ENCODE measurements at regions not wholly inside any gene's neighbourhood (a gene's known extent, or its start where the extent isn't known, plus 50 kb on each side); places are given as distances from the start of the nearest gene placed in this dataset.

- no peak for DNase-seq
- Histone ChIP-seq H3K27ac (no peak overlapping the region), H3K4me3 (no peak overlapping the region), H3K27me3 (no peaks in the 10 kb centered on the region), H3K36me3 (no peaks in the 10 kb centered on the region), H3K4me1 (no peaks in the 10 kb centered on the region), H3K9me3 (no peaks in the 10 kb centered on the region)
- 69 to 100% methylated on average over 1 to 5 of the region's 5 CpGs for WGBS, 2 donors (ENCODE audit: low coverage in 1 of 2)
- intact Hi-C loops (cut with DNase I; ENCODE audit: low total_unique reads) (no loop called here), in situ Hi-C loops (cut with MboI; ENCODE audit: low pct_ligation_motif_present in 1 of 4, low pct_unique_long_range_greater_than_20kb in 1 of 4, low sequenced_read_pairs in 3 of 4) (no loop called here)
- TF ChIP-seq POLR2A (IDR thresholded peaks at IDR 0.05) (no peak), POLR2AphosphoS5 (IDR thresholded peaks at IDR 0.05) (no peak), EP300 (IDR thresholded peaks at IDR 0.05; ENCODE audit: low read depth) (no peak)
- TF ChIP-seq, protein P1, sequence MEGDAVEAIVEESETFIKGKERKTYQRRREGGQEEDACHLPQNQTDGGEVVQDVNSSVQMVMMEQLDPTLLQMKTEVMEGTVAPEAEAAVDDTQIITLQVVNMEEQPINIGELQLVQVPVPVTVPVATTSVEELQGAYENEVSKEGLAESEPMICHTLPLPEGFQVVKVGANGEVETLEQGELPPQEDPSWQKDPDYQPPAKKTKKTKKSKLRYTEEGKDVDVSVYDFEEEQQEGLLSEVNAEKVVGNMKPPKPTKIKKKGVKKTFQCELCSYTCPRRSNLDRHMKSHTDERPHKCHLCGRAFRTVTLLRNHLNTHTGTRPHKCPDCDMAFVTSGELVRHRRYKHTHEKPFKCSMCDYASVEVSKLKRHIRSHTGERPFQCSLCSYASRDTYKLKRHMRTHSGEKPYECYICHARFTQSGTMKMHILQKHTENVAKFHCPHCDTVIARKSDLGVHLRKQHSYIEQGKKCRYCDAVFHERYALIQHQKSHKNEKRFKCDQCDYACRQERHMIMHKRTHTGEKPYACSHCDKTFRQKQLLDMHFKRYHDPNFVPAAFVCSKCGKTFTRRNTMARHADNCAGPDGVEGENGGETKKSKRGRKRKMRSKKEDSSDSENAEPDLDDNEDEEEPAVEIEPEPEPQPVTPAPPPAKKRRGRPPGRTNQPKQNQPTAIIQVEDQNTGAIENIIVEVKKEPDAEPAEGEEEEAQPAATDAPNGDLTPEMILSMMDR (IDR thresholded peaks at IDR 0.05) = no peak
Measured at GRCh38 chr7:132643302-132643701, 67.0 kb upstream of the PLXNA4 start.

GRCh38 chr7:132641238-132641637 is 65.0 kb upstream of the PLXNA4 start:
- H3K4me3 ChIP-seq = no peak overlapping the region
- no peak overlapping the region for H3K27ac ChIP-seq
- TF ChIP-seq, protein P1 (IDR thresholded peaks at IDR 0.05) = no peak
- TF ChIP-seq POLR2A (IDR thresholded peaks at IDR 0.05) = no peak
- TF ChIP-seq POLR2AphosphoS5 (IDR thresholded peaks at IDR 0.05) = no peak
- no peak for TF ChIP-seq EP300 (IDR thresholded peaks at IDR 0.05; ENCODE audit: low read depth)
- H3K9me3 ChIP-seq = no peaks in the 10 kb centered on the region
- no peaks in the 10 kb centered on the region for H3K4me1 ChIP-seq
- in situ Hi-C loops (cut with MboI; ENCODE audit: low pct_ligation_motif_present in 1 of 4, low pct_unique_long_range_greater_than_20kb in 1 of 4, low sequenced_read_pairs in 3 of 4) (no loop called here), intact Hi-C loops (cut with DNase I; ENCODE audit: low total_unique reads) (no loop called here)
- 98 to 100% methylated on average over 1 of the region's 1 CpG for WGBS, 2 donors (ENCODE audit: low coverage in 1 of 2)
- no peak for DNase-seq
- H3K27me3 ChIP-seq = no peaks in the 10 kb centered on the region
- H3K36me3 ChIP-seq = no peaks in the 10 kb centered on the region

- Histone ChIP-seq H3K27me3 (no peaks in the 10 kb centered on the region), H3K27ac (no peak overlapping the region), H3K4me3 (no peak overlapping the region), H3K36me3 (no peaks in the 10 kb centered on the region), H3K9me3 (no peaks in the 10 kb centered on the region), H3K4me1 (no peaks in the 10 kb centered on the region)
- WGBS, 2 donors (ENCODE audit: low coverage in 1 of 2) = 84 to 100% methylated on average over 2 to 5 of the region's 5 CpGs
- intact Hi-C loops (cut with DNase I; ENCODE audit: low total_unique reads) = no loop called here
- DNase-seq = no peak
- in situ Hi-C loops (cut with MboI; ENCODE audit: low pct_ligation_motif_present in 1 of 4, low pct_unique_long_range_greater_than_20kb in 1 of 4, low sequenced_read_pairs in 3 of 4) = no loop called here
- TF ChIP-seq EP300 (IDR thresholded peaks at IDR 0.05; ENCODE audit: low read depth) (no peak), POLR2AphosphoS5 (IDR thresholded peaks at IDR 0.05) (no peak), POLR2A (IDR thresholded peaks at IDR 0.05) (no peak)
- TF ChIP-seq, protein P1 (IDR thresholded peaks at IDR 0.05) = no peak
Measured at GRCh38 chr7:132639983-132640382, 63.7 kb upstream of the PLXNA4 start.

- in situ Hi-C loops (cut with MboI; ENCODE audit: low pct_ligation_motif_present in 1 of 4, low pct_unique_long_range_greater_than_20kb in 1 of 4, low sequenced_read_pairs in 3 of 4) = no loop called here
- 92% methylated on average over 6 of the region's 6 CpGs; no CpG with 5 or more reads in 1 of the 2 donors for WGBS, 2 donors (ENCODE audit: low coverage in 1 of 2)
Measured at GRCh38 chr7:132638000-132638399, 61.7 kb upstream of the PLXNA4 start.

More at GRCh38 chr7:132638000-132638399, 61.7 kb upstream of the PLXNA4 start:
- Histone ChIP-seq H3K27me3 (no peaks in the 10 kb centered on the region), H3K36me3 (no peaks in the 10 kb centered on the region), H3K9me3 (no peaks in the 10 kb centered on the region), H3K4me3 (no peak overlapping the region), H3K4me1 (no peaks in the 10 kb centered on the region), H3K27ac (no peak overlapping the region)
- intact Hi-C loops (cut with DNase I; ENCODE audit: low total_unique reads) = no loop called here
- DNase-seq = no peak
- TF ChIP-seq, protein P1 (IDR thresholded peaks at IDR 0.05) = no peak
- TF ChIP-seq POLR2AphosphoS5 (IDR thresholded peaks at IDR 0.05) (no peak), EP300 (IDR thresholded peaks at IDR 0.05; ENCODE audit: low read depth) (no peak), POLR2A (IDR thresholded peaks at IDR 0.05) (no peak)

All from transverse colon (tissue), 4 donors.